CD8-positive, alpha-beta memory T cell (primary cell): ENCODE measurements at regions not wholly inside any gene's neighbourhood (a gene's known extent, or its start where the extent isn't known, plus 50 kb on each side); places are given as distances from the start of the nearest gene placed in this dataset.

Experiments used
- CTCF ChIA-PET: fragments of 350-600 bp; sonication (Branson Sonifier 250); formaldehyde crosslinking; loops from one replicate; lab custom pipeline; 2021; ENCODE audit warnings: antibody characterized with exemption; lab: Charles Lee
- POLR2A ChIA-PET: fragments of 350-600 bp; sonication (Branson Sonifier 250); formaldehyde crosslinking; loops from one replicate; lab custom pipeline; 2021; ENCODE audit warnings: antibody characterized with exemption; lab: Charles Lee
- DNase-seq, 5 donors: peaks; one replicate each; pipeline versions ENCODE4 v3.0.0 to v3.0.0-alpha.2; 2020 to 2022; ENCODE audit warnings: mixed read lengths in 1 of 5
- H3K27ac ChIP-seq: one replicate; pipeline ENCODE4 v1.7.0; 2013; ENCODE audit warnings: low read depth, mild to moderate bottlenecking, low read length, moderate library complexity
- H3K27me3 ChIP-seq: 2 replicates; pipeline ENCODE4 v1.7.0; 2013; ENCODE audit warnings: low read length, mild to moderate bottlenecking; ENCODE audit not compliant: insufficient read depth, poor library complexity, severe bottlenecking
- H3K36me3 ChIP-seq: 2 replicates; pipeline ENCODE4 v1.7.0; 2013; ENCODE audit warnings: mild to moderate bottlenecking, low read length, moderate library complexity; ENCODE audit not compliant: insufficient read depth
- H3K4me1 ChIP-seq: 2 replicates; pipeline ENCODE4 v1.7.0; 2013; ENCODE audit warnings: mild to moderate bottlenecking, low read length, moderate library complexity; ENCODE audit not compliant: insufficient read depth
- H3K4me3 ChIP-seq: 2 replicates; pipeline ENCODE4 v1.7.0; 2013; ENCODE audit warnings: mild to moderate bottlenecking, low read length
- H3K9me3 ChIP-seq: 2 replicates; pipeline ENCODE4 v1.7.0; 2013; ENCODE audit warnings: mild to moderate bottlenecking, low read length
- H3K27ac Mint-ChIP-seq, 8 donors: one replicate each; pipeline ENCODE4 v1.8.0; 2020 to 2021; ENCODE audit warnings: mixed read lengths in 8 of 8, mild to moderate bottlenecking in 6 of 8, inconsistent platforms in 3 of 8, moderate library complexity in 3 of 8
- H3K27me3 Mint-ChIP-seq, 2 donors: one replicate each; pipeline ENCODE4 v1.8.0; 2020 to 2021; ENCODE audit warnings: mixed read lengths in 2 of 2, mild to moderate bottlenecking in 1 of 2, moderate library complexity in 1 of 2
- H3K36me3 Mint-ChIP-seq, 3 donors: one replicate each; pipeline ENCODE4 v1.8.0; 2020 to 2021; ENCODE audit warnings: mixed read lengths in 3 of 3, inconsistent platforms in 1 of 3, mild to moderate bottlenecking in 1 of 3
- H3K4me1 Mint-ChIP-seq, 3 donors: one replicate each; pipeline ENCODE4 v1.8.0; 2020 to 2021; ENCODE audit warnings: mixed read lengths in 3 of 3, inconsistent platforms in 1 of 3, mild to moderate bottlenecking in 1 of 3
- H3K4me3 Mint-ChIP-seq, 7 donors: one replicate each; pipeline ENCODE4 v1.8.0; 2020 to 2021; ENCODE audit warnings: mixed read lengths in 7 of 7, mild to moderate bottlenecking in 6 of 7, moderate library complexity in 4 of 7, inconsistent platforms in 2 of 7
- H3K9me3 Mint-ChIP-seq, 5 donors: one replicate each; pipeline ENCODE4 v1.8.0; 2020 to 2022; ENCODE audit warnings: mixed read lengths in 5 of 5, mild to moderate bottlenecking in 3 of 5, moderate library complexity in 2 of 5, inconsistent platforms in 1 of 5

DNA sequence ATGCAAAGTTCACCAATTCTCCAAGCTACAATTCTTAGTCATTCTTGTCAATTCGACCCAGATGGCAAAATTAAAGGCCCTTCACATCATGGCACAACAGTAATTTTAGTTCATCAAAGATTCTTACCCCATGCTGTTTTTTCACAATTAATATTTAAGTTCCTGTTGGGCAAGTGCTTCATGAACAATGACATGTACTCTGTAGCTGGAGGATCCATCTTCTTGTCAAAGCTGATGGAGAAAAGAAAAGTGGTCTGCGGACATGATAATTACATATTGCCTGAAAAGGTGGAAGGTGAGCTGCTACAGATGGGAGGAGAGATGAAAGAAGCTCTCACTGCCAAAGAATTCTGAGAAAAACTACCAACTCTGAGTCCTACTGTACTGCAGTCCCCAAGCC is 1370.3 kb upstream of the SLC10A2 start:
- H3K27me3 ChIP-seq = no peaks in the 10 kb centered on the region
- no peaks in the 10 kb centered on the region for H3K36me3 ChIP-seq
- no peaks in the 10 kb centered on the region for H3K36me3 Mint-ChIP-seq
- H3K4me1 Mint-ChIP-seq = no peaks in the 10 kb centered on the region
- H3K4me1 ChIP-seq = no peaks in the 10 kb centered on the region
- no peaks in the 10 kb centered on the region for H3K9me3 ChIP-seq
- no peak overlapping the region for H3K4me3 Mint-ChIP-seq
- no peak overlapping the region for H3K27ac Mint-ChIP-seq
- H3K4me3 ChIP-seq = no peak overlapping the region
- no peak for DNase-seq
- ChIA-PET CTCF (no interaction called here), POLR2A (no interaction called here)
- peaks cover 2 to 22% (median 7%) of the 10 kb centered on the region in 5 donors for H3K9me3 Mint-ChIP-seq
- no peak overlapping the region for H3K27ac ChIP-seq
- no peaks in the 10 kb centered on the region for H3K27me3 Mint-ChIP-seq

DNA sequence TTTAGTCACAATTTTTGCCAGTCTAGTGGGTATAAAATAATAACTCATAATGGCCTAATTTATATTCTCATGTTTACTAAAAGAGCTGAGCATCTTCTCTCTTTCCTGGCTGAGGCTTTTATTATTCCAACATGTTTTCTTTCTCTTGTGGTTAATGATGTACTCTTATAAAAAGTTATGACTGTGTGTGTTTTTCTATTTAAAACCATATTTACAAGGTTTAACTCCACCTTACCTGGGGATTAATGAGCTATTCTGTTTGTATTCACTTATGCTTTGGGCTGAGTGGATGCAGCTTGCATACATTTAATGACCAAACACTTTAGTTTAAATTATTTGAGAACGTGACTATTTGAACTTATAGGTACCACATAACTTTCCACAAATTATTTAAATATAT is 1365.7 kb upstream of the SLC10A2 start:
- POLR2A ChIA-PET = no interaction called here
- no peak overlapping the region for H3K27ac Mint-ChIP-seq
- CTCF ChIA-PET = no interaction called here
- Histone ChIP-seq H3K9me3 (no peaks in the 10 kb centered on the region), H3K4me1 (no peaks in the 10 kb centered on the region), H3K4me3 (no peak overlapping the region), H3K27me3 (no peaks in the 10 kb centered on the region), H3K36me3 (no peaks in the 10 kb centered on the region), H3K27ac (no peak overlapping the region)
- no peaks in the 10 kb centered on the region for H3K27me3 Mint-ChIP-seq
- no peaks in the 10 kb centered on the region for H3K36me3 Mint-ChIP-seq
- DNase-seq = no peak
- H3K4me3 Mint-ChIP-seq = no peak overlapping the region
- H3K9me3 Mint-ChIP-seq = peaks cover 2 to 34% (median 10%) of the 10 kb centered on the region in 5 donors
- no peaks in the 10 kb centered on the region for H3K4me1 Mint-ChIP-seq

DNA sequence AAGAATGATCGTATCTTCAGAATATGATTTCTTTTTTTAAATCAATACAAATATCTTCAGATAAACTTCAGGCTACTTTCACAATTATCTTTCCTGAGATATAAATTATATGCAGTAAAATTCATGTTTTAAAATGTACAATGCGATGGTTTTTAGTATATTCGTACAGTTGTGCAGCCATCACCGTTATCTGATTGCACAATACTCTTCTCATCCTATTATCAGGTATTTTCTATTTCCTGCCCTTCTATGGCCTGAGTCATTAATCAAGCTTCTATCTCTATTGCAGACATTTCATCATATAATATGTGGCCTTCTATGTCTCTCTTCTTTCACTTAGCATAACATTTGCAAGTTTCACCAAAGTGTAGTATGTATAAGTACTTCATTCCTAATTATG is 1360.2 kb upstream of the SLC10A2 start:
- Mint-ChIP-seq H3K4me1 (no peaks in the 10 kb centered on the region), H3K27me3 (no peaks in the 10 kb centered on the region), H3K9me3 (peaks cover 0 to 12% (median 7%) of the 10 kb centered on the region in 5 donors), H3K27ac (no peak overlapping the region), H3K36me3 (no peaks in the 10 kb centered on the region), H3K4me3 (no peak overlapping the region)
- ChIA-PET POLR2A (no interaction called here), CTCF (no interaction called here)
- no peak overlapping the region for H3K27ac ChIP-seq
- H3K4me1 ChIP-seq = no peaks in the 10 kb centered on the region
- no peak for DNase-seq
- H3K27me3 ChIP-seq = no peaks in the 10 kb centered on the region
- H3K9me3 ChIP-seq = no peaks in the 10 kb centered on the region
- H3K36me3 ChIP-seq = no peaks in the 10 kb centered on the region
- H3K4me3 ChIP-seq = no peak overlapping the region

DNA sequence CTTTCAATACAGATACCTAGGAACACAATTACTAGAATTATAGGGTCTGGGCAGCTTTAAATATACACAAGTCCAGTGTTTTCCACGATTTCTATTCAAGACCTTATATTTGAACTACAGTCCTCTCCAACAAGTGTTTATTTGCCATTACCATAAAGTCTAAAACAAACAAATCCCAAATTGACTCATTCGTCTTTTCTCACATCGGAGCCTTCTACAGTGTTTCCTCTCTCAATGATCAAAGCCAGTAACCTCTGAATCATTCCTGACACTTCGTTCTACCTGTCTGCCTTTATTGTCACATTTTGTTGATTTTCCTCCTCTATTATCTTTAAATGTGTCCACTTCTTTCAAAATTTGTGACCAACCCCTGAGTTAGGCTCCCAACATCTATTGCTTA is 1356.5 kb upstream of the SLC10A2 start:
- Histone ChIP-seq H3K27ac (no peak overlapping the region), H3K4me1 (no peaks in the 10 kb centered on the region), H3K9me3 (no peaks in the 10 kb centered on the region), H3K4me3 (no peak overlapping the region), H3K36me3 (no peaks in the 10 kb centered on the region), H3K27me3 (no peaks in the 10 kb centered on the region)
- no peak for DNase-seq
- Mint-ChIP-seq H3K9me3 (peaks cover 0 to 9% (median 3%) of the 10 kb centered on the region in 5 donors), H3K4me3 (no peak overlapping the region), H3K4me1 (no peaks in the 10 kb centered on the region), H3K27me3 (no peaks in the 10 kb centered on the region), H3K27ac (no peak overlapping the region), H3K36me3 (no peaks in the 10 kb centered on the region)
- ChIA-PET CTCF (no interaction called here), POLR2A (no interaction called here)

DNA sequence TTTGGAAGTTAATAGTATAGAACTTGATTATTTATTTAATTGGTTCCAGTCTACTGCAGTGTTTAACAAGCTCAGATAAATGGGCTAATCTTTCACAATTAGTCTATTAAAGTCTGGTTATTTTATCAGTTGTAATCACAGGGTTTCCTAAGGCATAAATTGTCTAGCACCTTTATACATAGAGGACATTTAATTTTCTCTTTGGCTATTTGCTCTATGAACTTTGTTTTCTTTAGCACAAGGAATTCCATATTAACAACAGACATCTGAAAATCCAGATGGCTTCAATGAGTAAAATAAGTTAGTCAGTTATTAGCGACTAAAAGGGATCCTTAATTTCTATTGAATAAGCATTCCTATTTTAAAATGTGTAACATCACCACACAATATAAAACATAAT is 1350.8 kb upstream of the SLC10A2 start:
- no peak for DNase-seq
- H3K27me3 Mint-ChIP-seq = no peaks in the 10 kb centered on the region
- H3K27ac ChIP-seq = no peak overlapping the region
- no peaks in the 10 kb centered on the region for H3K4me1 ChIP-seq
- no peaks in the 10 kb centered on the region for H3K36me3 Mint-ChIP-seq
- CTCF ChIA-PET = no interaction called here
- no peaks in the 10 kb centered on the region for H3K27me3 ChIP-seq
- no peaks in the 10 kb centered on the region for H3K4me1 Mint-ChIP-seq
- POLR2A ChIA-PET = no interaction called here
- H3K9me3 ChIP-seq = no peaks in the 10 kb centered on the region
- no peak overlapping the region for H3K4me3 ChIP-seq
- no peak overlapping the region for H3K27ac Mint-ChIP-seq
- no peaks in the 10 kb centered on the region for H3K36me3 ChIP-seq
- H3K4me3 Mint-ChIP-seq = no peak overlapping the region
- H3K9me3 Mint-ChIP-seq = peaks cover 0 to 15% (median 2%) of the 10 kb centered on the region in 5 donors

DNA sequence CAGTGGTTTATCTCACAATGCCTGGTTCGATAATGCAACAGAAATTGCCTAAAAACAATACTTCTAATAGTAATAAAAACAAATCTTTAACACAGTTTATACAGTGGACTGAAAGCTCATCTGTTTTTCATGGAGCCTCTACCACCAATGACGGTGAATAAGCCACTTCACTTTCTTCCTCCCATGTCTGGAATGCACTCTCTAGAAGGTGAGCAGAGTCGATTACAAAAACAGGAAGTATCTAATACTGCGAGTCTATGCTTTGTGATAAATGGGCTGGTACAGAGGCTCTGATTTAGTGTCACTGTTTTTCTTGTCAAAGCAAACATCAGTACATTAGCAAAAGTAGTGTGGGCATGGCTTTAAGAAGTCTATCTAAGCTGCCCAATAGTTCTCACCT is 1348.6 kb upstream of the SLC10A2 start:
- H3K27me3 Mint-ChIP-seq = no peaks in the 10 kb centered on the region
- no peak for DNase-seq
- no peak overlapping the region for H3K4me3 Mint-ChIP-seq
- Histone ChIP-seq H3K9me3 (no peaks in the 10 kb centered on the region), H3K4me3 (no peak overlapping the region), H3K27me3 (no peaks in the 10 kb centered on the region), H3K4me1 (no peaks in the 10 kb centered on the region), H3K36me3 (no peaks in the 10 kb centered on the region), H3K27ac (no peak overlapping the region)
- H3K4me1 Mint-ChIP-seq = no peaks in the 10 kb centered on the region
- ChIA-PET POLR2A (no interaction called here), CTCF (no interaction called here)
- H3K9me3 Mint-ChIP-seq = peaks cover 0 to 20% (median 2%) of the 10 kb centered on the region in 5 donors
- no peaks in the 10 kb centered on the region for H3K36me3 Mint-ChIP-seq
- no peak overlapping the region for H3K27ac Mint-ChIP-seq

DNA sequence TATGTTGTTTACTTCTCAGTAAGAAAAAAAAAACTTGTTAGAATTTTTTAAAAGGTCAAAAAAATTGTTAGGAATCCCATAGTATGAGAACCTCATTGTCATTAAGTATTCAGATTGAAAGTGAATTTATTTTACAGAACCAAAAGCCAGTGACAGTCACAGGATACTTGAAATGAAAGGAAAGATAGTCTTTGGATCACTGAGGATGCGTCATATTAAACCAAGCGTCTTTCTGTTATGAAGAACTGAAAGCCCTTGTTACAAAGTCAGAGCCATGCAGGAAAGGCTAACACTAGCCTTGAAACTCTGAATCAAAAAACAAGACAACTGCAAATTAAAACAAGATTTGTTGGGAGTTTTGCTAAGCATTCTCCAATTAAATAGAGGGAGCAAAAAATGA is 1348.0 kb upstream of the SLC10A2 start:
- H3K36me3 Mint-ChIP-seq = no peaks in the 10 kb centered on the region
- POLR2A ChIA-PET = no interaction called here
- CTCF ChIA-PET = no interaction called here
- H3K27ac ChIP-seq = no peak overlapping the region
- H3K4me3 Mint-ChIP-seq = no peak overlapping the region
- H3K36me3 ChIP-seq = no peaks in the 10 kb centered on the region
- H3K9me3 Mint-ChIP-seq = peaks cover 0 to 20% (median 2%) of the 10 kb centered on the region in 5 donors
- no peaks in the 10 kb centered on the region for H3K4me1 Mint-ChIP-seq
- H3K27me3 Mint-ChIP-seq = no peaks in the 10 kb centered on the region
- H3K9me3 ChIP-seq = no peaks in the 10 kb centered on the region
- H3K27ac Mint-ChIP-seq = no peak overlapping the region
- no peak overlapping the region for H3K4me3 ChIP-seq
- no peaks in the 10 kb centered on the region for H3K4me1 ChIP-seq
- DNase-seq = no peak
- no peaks in the 10 kb centered on the region for H3K27me3 ChIP-seq

DNA sequence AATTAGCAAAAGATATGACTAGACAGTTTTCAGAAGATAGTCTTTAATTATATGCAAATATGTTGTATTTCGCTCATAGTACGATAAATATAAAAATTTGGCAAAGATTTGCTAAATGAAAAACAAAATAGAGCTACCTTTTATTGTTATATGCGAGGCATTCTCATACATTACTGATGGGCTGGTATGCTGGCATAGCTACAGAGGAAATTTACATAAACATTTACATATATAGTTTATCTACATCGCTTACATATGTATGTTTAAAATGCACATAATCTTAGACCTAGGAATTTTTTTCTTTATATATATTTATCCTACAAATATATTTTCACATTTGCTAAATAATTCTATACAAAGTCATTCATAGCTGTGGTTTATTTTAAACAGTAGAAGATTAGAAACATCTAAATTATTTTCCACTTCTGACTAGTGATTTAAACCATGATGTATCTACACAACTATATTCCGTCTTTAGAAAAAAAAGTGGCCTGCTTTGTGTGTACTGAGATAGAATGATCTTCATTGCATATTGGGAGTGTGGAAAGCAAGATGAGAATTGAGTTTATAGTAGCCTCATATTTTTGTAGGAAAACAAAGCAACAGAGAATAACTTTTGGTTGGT is 1345.0 kb upstream of the SLC10A2 start:
- H3K4me1 ChIP-seq = no peaks in the 10 kb centered on the region
- Mint-ChIP-seq H3K27ac (no peak overlapping the region), H3K36me3 (no peaks in the 10 kb centered on the region), H3K9me3 (peaks cover 3 to 19% (median 7%) of the 10 kb centered on the region in 5 donors), H3K4me3 (no peak overlapping the region), H3K4me1 (no peaks in the 10 kb centered on the region), H3K27me3 (no peaks in the 10 kb centered on the region)
- no peak overlapping the region for H3K27ac ChIP-seq
- H3K4me3 ChIP-seq = no peak overlapping the region
- ChIA-PET CTCF (no interaction called here), POLR2A (no interaction called here)
- no peak for DNase-seq
- H3K36me3 ChIP-seq = no peaks in the 10 kb centered on the region
- H3K27me3 ChIP-seq = no peaks in the 10 kb centered on the region
- H3K9me3 ChIP-seq = no peaks in the 10 kb centered on the region

DNA sequence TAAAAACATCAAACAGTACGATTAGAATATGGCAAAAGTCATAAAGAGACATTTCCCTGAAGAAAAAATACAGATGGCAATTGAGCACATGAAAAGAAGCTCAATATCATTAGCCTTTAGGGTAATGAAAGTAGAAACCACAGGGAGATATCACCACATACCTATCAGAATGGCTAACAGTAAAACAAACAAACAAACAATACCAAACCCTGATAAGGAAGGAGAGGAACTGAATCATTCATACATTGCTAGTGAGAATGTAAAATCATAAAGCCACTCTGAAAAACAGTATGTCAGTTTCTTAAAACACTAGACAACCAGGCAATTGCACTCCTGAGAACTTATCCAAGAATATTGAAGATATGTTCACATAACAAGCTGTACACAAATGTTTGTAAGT is 1342.5 kb upstream of the SLC10A2 start:
- no peak overlapping the region for H3K27ac Mint-ChIP-seq
- no peaks in the 10 kb centered on the region for H3K27me3 ChIP-seq
- H3K36me3 ChIP-seq = no peaks in the 10 kb centered on the region
- no peak overlapping the region for H3K27ac ChIP-seq
- peaks cover 7 to 19% (median 8%) of the 10 kb centered on the region in 5 donors for H3K9me3 Mint-ChIP-seq
- POLR2A ChIA-PET = no interaction called here
- CTCF ChIA-PET = no interaction called here
- no peaks in the 10 kb centered on the region for H3K36me3 Mint-ChIP-seq
- no peak for DNase-seq
- H3K27me3 Mint-ChIP-seq = no peaks in the 10 kb centered on the region
- H3K4me3 Mint-ChIP-seq = no peak overlapping the region
- H3K4me3 ChIP-seq = no peak overlapping the region
- no peaks in the 10 kb centered on the region for H3K9me3 ChIP-seq
- no peaks in the 10 kb centered on the region for H3K4me1 Mint-ChIP-seq
- H3K4me1 ChIP-seq = no peaks in the 10 kb centered on the region
